Gastrocnemius medialis (tissue), 4 donors: ENCODE measurements at regions not wholly inside any gene's neighbourhood (a gene's known extent, or its start where the extent isn't known, plus 50 kb on each side); places are given as distances from the start of the nearest gene placed in this dataset.

Source experiments
- ATAC-seq, 2 donors: fragments of 150-250 bp; one replicate each; pipeline ENCODE4 v1.9.1; 2016
- DNase-seq, 2 donors: peaks; one replicate each; pipeline ENCODE4 v3.0.0-alpha.2; 2019
- H3K27ac ChIP-seq, 4 donors: fragments of 200-600 bp; sonication (generic); 1 replicate in 1 of 4; 2 replicates in 3 of 4; pipeline ENCODE4 v1.5.1; 2016 to 2018; ENCODE audit warnings: mild to moderate bottlenecking in 2 of 4, moderate library complexity in 1 of 4
- H3K27me3 ChIP-seq, 3 donors: fragments of 200-600 bp; sonication (generic) in 2 of 3; 1 replicate in 1 of 3; 2 replicates in 2 of 3; pipeline versions ENCODE4 v1.5.1 to v1.6.0; 2016 to 2019; ENCODE audit warnings: mild to moderate bottlenecking in 1 of 3, moderate library complexity in 1 of 3
- H3K36me3 ChIP-seq, 2 donors: fragments of 200-600 bp; sonication (generic) in 1 of 2; one replicate each; pipeline ENCODE4 v1.5.1; 2017 to 2018
- H3K4me1 ChIP-seq, 2 donors: fragments of 200-600 bp; sonication (generic) in 1 of 2; one replicate each; pipeline ENCODE4 v1.5.1; 2016 to 2017; ENCODE audit warnings: mild to moderate bottlenecking in 2 of 2
- H3K4me3 ChIP-seq, 4 donors: fragments of 200-600 bp; sonication (generic) in 3 of 4; 1 replicate in 1 of 4; 2 replicates in 3 of 4; pipeline ENCODE4 v1.5.1; 2016 to 2019; ENCODE audit warnings: mild to moderate bottlenecking in 2 of 4
- H3K9me3 ChIP-seq, 3 donors: fragments of 200-600 bp; sonication (generic) in 2 of 3; 1 replicate in 1 of 3; 2 replicates in 2 of 3; pipeline ENCODE4 v1.5.1; 2016 to 2019
- CTCF ChIP-seq, 5 experiments: fragments of 450-650 bp in 3 of 5; fragments of 200-600 bp in 2 of 5; sonication (generic) in 2 of 5; IDR thresholded peaks in 4 of 5; conservative IDR thresholded peaks in 1 of 5; 1 replicate in 4 of 5; 2 replicates in 1 of 5; pipeline ENCODE4 v1.5.1; 2016 to 2019; ENCODE audit warnings: antibody characterized with exemption in 5 of 5, mild to moderate bottlenecking in 3 of 5, moderate library complexity in 3 of 5
- POLR2A ChIP-seq, 2 donors: fragments of 450-650 bp; IDR thresholded peaks; one replicate each; pipeline ENCODE4 v1.6.1; 2017; ENCODE audit warnings: antibody characterized with exemption in 2 of 2, mild to moderate bottlenecking in 2 of 2, moderate library complexity in 2 of 2
- in situ Hi-C, 4 donors: fragments of 200-750 bp; cut with MboI; loops; one replicate each; pipeline versions ENCODE4 v1.15.0 to v1.8.0; 2017; ENCODE audit warnings: low sequenced_read_pairs in 4 of 4
- intact Hi-C: fragments of 100-400 bp; cut with DNase I; formaldehyde crosslinking; loops from one replicate; pipeline ENCODE4 v1.15.1; 2023; ENCODE audit warnings: low total_unique reads

GRCh38 chr10:10845826-10846503 is 171.7 kb upstream of the CELF2 start:
- H3K27me3 ChIP-seq = no peaks in the 10 kb centered on the region
- no peak for TF ChIP-seq POLR2A (IDR thresholded peaks at IDR 0.05)
- TF ChIP-seq CTCF (IDR thresholded peaks at IDR 0.05 in 4 of 5, conservative IDR thresholded peaks at IDR 0.05 in 1 of 5) = no peak
- no peak for ATAC-seq
- no peaks in the 10 kb centered on the region for H3K36me3 ChIP-seq
- no peaks in the 10 kb centered on the region for H3K4me1 ChIP-seq
- intact Hi-C loops = no loop called here
- H3K9me3 ChIP-seq = no peaks in the 10 kb centered on the region
- no peak overlapping the region for H3K4me3 ChIP-seq
- H3K27ac ChIP-seq = no peak overlapping the region
- in situ Hi-C loops = no loop called here
- DNase-seq = no peak

DNA sequence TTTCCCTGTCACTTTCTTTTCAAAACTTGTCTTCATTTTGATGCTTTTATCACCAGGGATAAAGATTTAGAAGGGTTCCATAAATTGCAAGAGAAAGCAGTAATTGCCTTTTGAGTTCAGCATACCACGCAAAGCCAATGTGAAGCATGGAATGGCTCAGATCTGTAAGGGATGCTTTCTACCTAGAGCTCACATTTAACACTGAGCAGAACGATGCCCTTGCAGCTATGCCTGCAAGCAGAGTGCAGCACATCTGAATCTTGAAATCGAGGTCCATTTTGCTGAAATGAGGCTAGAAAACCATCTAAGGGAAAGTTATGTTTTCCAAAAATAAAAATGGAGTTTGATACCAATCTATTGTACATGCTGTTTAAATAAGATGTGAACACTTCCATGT is 171.2 kb upstream of the CELF2 start:
- Histone ChIP-seq H3K4me1 (no peaks in the 10 kb centered on the region), H3K9me3 (no peaks in the 10 kb centered on the region), H3K4me3 (no peak overlapping the region), H3K36me3 (no peaks in the 10 kb centered on the region), H3K27me3 (no peaks in the 10 kb centered on the region), H3K27ac (no peak overlapping the region)
- in situ Hi-C loops = no loop called here
- intact Hi-C loops = no loop called here
- TF ChIP-seq POLR2A (IDR thresholded peaks at IDR 0.05) = no peak
- TF ChIP-seq CTCF (IDR thresholded peaks at IDR 0.05 in 4 of 5, conservative IDR thresholded peaks at IDR 0.05 in 1 of 5) = no peak
- ATAC-seq = no peak
- DNase-seq = no peak

- Histone ChIP-seq H3K9me3 (no peaks in the 10 kb centered on the region), H3K36me3 (no peaks in the 10 kb centered on the region), H3K27ac (no peak overlapping the region), H3K4me1 (no peaks in the 10 kb centered on the region), H3K4me3 (no peak overlapping the region), H3K27me3 (no peaks in the 10 kb centered on the region)
- in situ Hi-C loops = no loop called here
- intact Hi-C loops = no loop called here
- no peak for TF ChIP-seq CTCF (IDR thresholded peaks at IDR 0.05 in 4 of 5, conservative IDR thresholded peaks at IDR 0.05 in 1 of 5)
- no peak for TF ChIP-seq POLR2A (IDR thresholded peaks at IDR 0.05)
- ATAC-seq = no peak
- no peak for DNase-seq
These were observed 170.3 kb upstream of the CELF2 start for GRCh38 chr10:10847387-10847786.

GRCh38 chr10:10848488-10849111 is 169.1 kb upstream of the CELF2 start:
- DNase-seq (no peak), ATAC-seq (no peak)
- Histone ChIP-seq H3K4me3 (no peak overlapping the region), H3K27me3 (no peaks in the 10 kb centered on the region), H3K4me1 (no peaks in the 10 kb centered on the region), H3K27ac (no peak overlapping the region), H3K9me3 (no peaks in the 10 kb centered on the region), H3K36me3 (no peaks in the 10 kb centered on the region)
- in situ Hi-C loops = no loop called here
- intact Hi-C loops = no loop called here
- no peak for TF ChIP-seq POLR2A (IDR thresholded peaks at IDR 0.05)
- no peak for TF ChIP-seq CTCF (IDR thresholded peaks at IDR 0.05 in 4 of 5, conservative IDR thresholded peaks at IDR 0.05 in 1 of 5)
